DLD1 (cell line): ENCODE measurements at regions not wholly inside any gene's neighbourhood (a gene's known extent, or its start where the extent isn't known, plus 50 kb on each side); places are given as distances from the start of the nearest gene placed in this dataset.

Experiments used
- in situ Hi-C: cut with HindIII; loops from 2 replicates; pipeline ENCODE4 v1.10.0; 2017; ENCODE audit warnings: low sequenced_read_pairs

- in situ Hi-C loops, result no loop called here
These were observed 64.1 kb upstream of the SALL3 start for GRCh38 chr18:78915446-78916008.

- in situ Hi-C loops, result no loop called here
These were observed 60.9 kb upstream of the SALL3 start for GRCh38 chr18:78918707-78919106.

GRCh38 chr18:78919956-78920355 is 59.7 kb upstream of the SALL3 start:
- in situ Hi-C loops, result no loop called here

- in situ Hi-C loops, result no loop called here
These were observed 59.0 kb upstream of the SALL3 start for GRCh38 chr18:78920456-78921138.

- in situ Hi-C loops, result no loop called here
These were observed 56.8 kb upstream of the SALL3 start for GRCh38 chr18:78922856-78923255.

- in situ Hi-C loops, result no loop called here
These were observed 55.3 kb upstream of the SALL3 start for GRCh38 chr18:78924301-78924700.

GRCh38 chr18:78924786-78925540 is 54.7 kb upstream of the SALL3 start:
- in situ Hi-C loops, result no loop called here

GRCh38 chr18:78925557-78926242 is 53.9 kb upstream of the SALL3 start:
- in situ Hi-C loops, result no loop called here

GRCh38 chr18:78926243-78926615 is 53.4 kb upstream of the SALL3 start:
- in situ Hi-C loops, result no loop called here

GRCh38 chr18:78927156-78927555 is 52.5 kb upstream of the SALL3 start:
- in situ Hi-C loops, result no loop called here

GRCh38 chr18:78927616-78928015 is 52.0 kb upstream of the SALL3 start:
- in situ Hi-C loops, result no loop called here

- in situ Hi-C loops, result no loop called here
These were observed 51.5 kb upstream of the SALL3 start for GRCh38 chr18:78928076-78928475.

- in situ Hi-C loops, result no loop called here
These were observed 50.1 kb upstream of the SALL3 start for GRCh38 chr18:78929516-78929915.
